ENCODE measurements at regions not wholly inside any gene's neighbourhood (a gene's known extent, or its start where the extent isn't known, plus 50 kb on each side); places are given as distances from the start of the nearest gene placed in this dataset.

GRCh38 chr16:63808730-63809129 is 1313.1 kb downstream of the CDH11 start:
- H3K27ac ChIP-seq = no peak overlapping the region
- no peaks in the 10 kb centered on the region for H3K9me3 ChIP-seq
- H3K36me3 ChIP-seq = no peaks in the 10 kb centered on the region
- no peak overlapping the region for H3K4me3 ChIP-seq
- H3K4me1 ChIP-seq = no peaks in the 10 kb centered on the region
- H3K27me3 ChIP-seq = no peaks in the 10 kb centered on the region
- no peak for TF ChIP-seq CTCF (IDR thresholded peaks at IDR 0.05)
- intact Hi-C loops (cut with DNase I) = no loop called here
- no peak for ATAC-seq
- DNase-seq = no peak

- TF ChIP-seq CTCF (IDR thresholded peaks at IDR 0.05) = no peak
- intact Hi-C loops (cut with DNase I) = no loop called here
- ATAC-seq = no peak
- Histone ChIP-seq H3K27ac (no peak overlapping the region), H3K4me3 (no peak overlapping the region), H3K27me3 (no peaks in the 10 kb centered on the region), H3K9me3 (no peaks in the 10 kb centered on the region), H3K36me3 (no peaks in the 10 kb centered on the region), H3K4me1 (no peaks in the 10 kb centered on the region)
- no peak for DNase-seq
Measured at GRCh38 chr16:63806794-63807506, 1314.9 kb downstream of the CDH11 start.

- TF ChIP-seq CTCF (IDR thresholded peaks at IDR 0.05) = no peak
- H3K27ac ChIP-seq = no peak overlapping the region
- H3K36me3 ChIP-seq = no peaks in the 10 kb centered on the region
- intact Hi-C loops (cut with DNase I) = no loop called here
- no peak for ATAC-seq
- no peak for DNase-seq
- no peaks in the 10 kb centered on the region for H3K27me3 ChIP-seq
- H3K4me3 ChIP-seq = no peak overlapping the region
- no peaks in the 10 kb centered on the region for H3K4me1 ChIP-seq
- no peaks in the 10 kb centered on the region for H3K9me3 ChIP-seq
Measured at GRCh38 chr16:63804126-63804525, 1317.7 kb downstream of the CDH11 start.

- intact Hi-C loops (cut with DNase I) = no loop called here
- Histone ChIP-seq H3K4me1 (no peaks in the 10 kb centered on the region), H3K9me3 (no peaks in the 10 kb centered on the region), H3K27me3 (no peaks in the 10 kb centered on the region), H3K36me3 (no peaks in the 10 kb centered on the region), H3K27ac (no peak overlapping the region), H3K4me3 (no peak overlapping the region)
- ATAC-seq (no peak), DNase-seq (no peak)
- no peak for TF ChIP-seq CTCF (IDR thresholded peaks at IDR 0.05)
Measured at GRCh38 chr16:63789603-63790002, 1332.3 kb downstream of the CDH11 start.

GRCh38 chr16:63787014-63787413 is 1334.8 kb downstream of the CDH11 start:
- intact Hi-C loops (cut with DNase I) = no loop called here
- Histone ChIP-seq H3K9me3 (no peaks in the 10 kb centered on the region), H3K4me3 (no peak overlapping the region), H3K36me3 (no peaks in the 10 kb centered on the region), H3K27me3 (no peaks in the 10 kb centered on the region), H3K4me1 (no peaks in the 10 kb centered on the region), H3K27ac (no peak overlapping the region)
- ATAC-seq = no peak
- no peak for DNase-seq
- no peak for TF ChIP-seq CTCF (IDR thresholded peaks at IDR 0.05)

GRCh38 chr16:63785170-63785569 is 1336.7 kb downstream of the CDH11 start:
- no peak overlapping the region for H3K4me3 ChIP-seq
- H3K36me3 ChIP-seq = no peaks in the 10 kb centered on the region
- H3K9me3 ChIP-seq = no peaks in the 10 kb centered on the region
- no peak for ATAC-seq
- H3K27me3 ChIP-seq = no peaks in the 10 kb centered on the region
- intact Hi-C loops (cut with DNase I) = no loop called here
- H3K27ac ChIP-seq = no peak overlapping the region
- DNase-seq = no peak
- no peak for TF ChIP-seq CTCF (IDR thresholded peaks at IDR 0.05)
- H3K4me1 ChIP-seq = no peaks in the 10 kb centered on the region

Data from upper lobe of right lung (tissue), 1 donor.